Esophagus squamous epithelium (tissue), 5 donors: ENCODE measurements at regions not wholly inside any gene's neighbourhood (a gene's known extent, or its start where the extent isn't known, plus 50 kb on each side); places are given as distances from the start of the nearest gene placed in this dataset.

Source experiments
- DNase-seq: peaks from one replicate; lab custom pipeline; 2025; lab: John Stamatoyannopoulos, UW
- H3K27ac ChIP-seq, 4 donors: fragments of 200-600 bp; sonication (generic); one replicate each; pipeline ENCODE4 v1.5.1; 2016 to 2019; ENCODE audit warnings: mild to moderate bottlenecking in 1 of 4
- H3K27me3 ChIP-seq, 4 donors: fragments of 200-600 bp; sonication (generic); 1 replicate in 3 of 4; 2 replicates in 1 of 4; pipeline versions ENCODE4 v1.5.1 to v1.6.0; 2017 to 2021; ENCODE audit warnings: antibody characterized with exemption in 1 of 4
- H3K36me3 ChIP-seq, 3 donors: fragments of 200-600 bp; sonication (generic); one replicate each; pipeline ENCODE4 v1.5.1; 2016 to 2019
- H3K4me1 ChIP-seq, 3 donors: fragments of 200-600 bp; sonication (generic); one replicate each; pipeline ENCODE4 v1.5.1; 2017 to 2019
- H3K4me3 ChIP-seq, 4 donors: fragments of 200-600 bp; sonication (generic); 1 replicate in 3 of 4; 2 replicates in 1 of 4; pipeline ENCODE4 v1.5.1; 2016 to 2019; ENCODE audit warnings: mild to moderate bottlenecking in 2 of 4, moderate library complexity in 1 of 4
- H3K9me3 ChIP-seq, 3 donors: fragments of 200-600 bp; sonication (generic); one replicate each; pipeline ENCODE4 v1.5.1; 2016 to 2019
- CTCF ChIP-seq, 6 experiments: fragments of 450-650 bp in 4 of 6; fragments of 200-600 bp in 2 of 6; sonication (generic) in 2 of 6; IDR thresholded peaks; one replicate each; pipeline ENCODE4 v1.5.1; 2016 to 2019; ENCODE audit warnings: antibody characterized with exemption in 6 of 6, mild to moderate bottlenecking in 4 of 6, moderate library complexity in 4 of 6
- POLR2A ChIP-seq, 4 donors: fragments of 450-650 bp; IDR thresholded peaks; one replicate each; pipeline ENCODE4 v1.6.1; 2017; ENCODE audit warnings: antibody characterized with exemption in 4 of 4, mild to moderate bottlenecking in 4 of 4, moderate library complexity in 3 of 4
- WGBS, 2 donors: methylation state at CpG; one replicate each; pipeline ENCODE4 v1.1.5; 2018; 5-methylcytosine and 5-hydroxymethylcytosine counted together
- intact Hi-C: fragments of 100-400 bp; cut with DNase I; formaldehyde crosslinking; loops from one replicate; pipeline ENCODE4 v1.15.0; 2022
- donor health status: DM: yes; HTN: yes; CAD: no.

- H3K27me3 ChIP-seq: peaks cover 0 to 3% (median 0%) of the 10 kb centered on the region in 4 donors
- DNase-seq: no peak
Measured at GRCh38 chr5:173729079-173729765, 112.8 kb upstream of the BOD1 start.

GRCh38 chr5:173730632-173731298 lies 114.3 kb upstream of the BOD1 start:
- DNase-seq: no peak
- Histone ChIP-seq H3K4me1 (no peaks in the 10 kb centered on the region), H3K27me3 (peaks cover 0 to 3% (median 0%) of the 10 kb centered on the region in 4 donors), H3K4me3 (no peak overlapping the region), H3K36me3 (no peaks in the 10 kb centered on the region), H3K9me3 (peaks cover 0 to 5% (median 0%) of the 10 kb centered on the region in 3 donors), H3K27ac (no peak overlapping the region)
- no peak for TF ChIP-seq POLR2A (IDR thresholded peaks at IDR 0.05)
- WGBS, 2 donors: 84 to 85% methylated on average over 14 of the region's 14 CpGs
- intact Hi-C loops: no loop called here

More at GRCh38 chr5:173729079-173729765, 112.8 kb upstream of the BOD1 start:
- no peaks in the 10 kb centered on the region for H3K36me3 ChIP-seq
- H3K27ac ChIP-seq: no peak overlapping the region
- intact Hi-C loops: no loop called here
- H3K4me3 ChIP-seq: no peak overlapping the region
- H3K9me3 ChIP-seq: peaks cover 0 to 6% (median 0%) of the 10 kb centered on the region in 3 donors
- TF ChIP-seq POLR2A (IDR thresholded peaks at IDR 0.05) (no peak), CTCF (IDR thresholded peaks at IDR 0.05) (no peak)
- no peaks in the 10 kb centered on the region for H3K4me1 ChIP-seq
- 51% methylated on average over 7 to 10 of the region's 10 CpGs for WGBS, 2 donors

GRCh38 chr5:173733021-173733420 lies 116.6 kb upstream of the BOD1 start:
- no peak for DNase-seq
- 65 to 83% methylated on average over 4 to 5 of the region's 5 CpGs for WGBS, 2 donors

GRCh38 chr5:173733425-173733824 lies 117.0 kb upstream of the BOD1 start:
- DNase-seq: no peak
- Histone ChIP-seq H3K4me1 (no peaks in the 10 kb centered on the region), H3K9me3 (no peaks in the 10 kb centered on the region), H3K27me3 (peaks cover 0 to 8% (median 0%) of the 10 kb centered on the region in 4 donors), H3K4me3 (no peak overlapping the region), H3K27ac (no peak overlapping the region), H3K36me3 (no peaks in the 10 kb centered on the region)
- WGBS, 2 donors: 70 to 77% methylated on average over 6 to 9 of the region's 9 CpGs
- intact Hi-C loops: no loop called here
- TF ChIP-seq CTCF (IDR thresholded peaks at IDR 0.05) (no peak), POLR2A (IDR thresholded peaks at IDR 0.05) (no peak)

More at GRCh38 chr5:173733021-173733420, 116.6 kb upstream of the BOD1 start:
- peaks cover 0 to 4% (median 0%) of the 10 kb centered on the region in 4 donors for H3K27me3 ChIP-seq
- no peaks in the 10 kb centered on the region for H3K9me3 ChIP-seq
- intact Hi-C loops: no loop called here
- no peak overlapping the region for H3K27ac ChIP-seq
- no peak for TF ChIP-seq CTCF (IDR thresholded peaks at IDR 0.05)
- TF ChIP-seq POLR2A (IDR thresholded peaks at IDR 0.05): no peak
- no peak overlapping the region for H3K4me3 ChIP-seq
- H3K4me1 ChIP-seq: no peaks in the 10 kb centered on the region
- no peaks in the 10 kb centered on the region for H3K36me3 ChIP-seq

- 75 to 82% methylated on average over 13 to 17 of the region's 18 CpGs for WGBS, 2 donors
- Histone ChIP-seq H3K27ac (peak overlapping the region in 1 of 4 donors; percentile 47), H3K4me3 (no peak overlapping the region), H3K36me3 (no peaks in the 10 kb centered on the region), H3K9me3 (no peaks in the 10 kb centered on the region), H3K4me1 (no peaks in the 10 kb centered on the region), H3K27me3 (peaks cover 0 to 9% (median 0%) of the 10 kb centered on the region in 4 donors)
- DNase-seq: no peak
- no peak for TF ChIP-seq CTCF (IDR thresholded peaks at IDR 0.05)
- TF ChIP-seq POLR2A (IDR thresholded peaks at IDR 0.05): no peak
- intact Hi-C loops: no loop called here
Measured at GRCh38 chr5:173733831-173734501, 117.5 kb upstream of the BOD1 start.
